Effector memory CD4-positive, alpha-beta T cell (primary cell): ENCODE measurements at regions not wholly inside any gene's neighbourhood (a gene's known extent, or its start where the extent isn't known, plus 50 kb on each side); places are given as distances from the start of the nearest gene placed in this dataset.
"Not testable (repeated sequence)": the region's sequence is repeated elsewhere in the genome, so short reads cannot be mapped to it uniquely, and the experiment has no call there.

Experiments used
- DNase-seq, 3 donors: peaks; one replicate each; pipeline ENCODE4 v3.0.0-alpha.2; 2020
- H3K27ac ChIP-seq: 2 replicates; pipeline ENCODE4 v1.7.0; 2013; ENCODE audit warnings: mild to moderate bottlenecking, low read length, moderate library complexity; ENCODE audit not compliant: insufficient read depth, poor library complexity, severe bottlenecking
- H3K27me3 ChIP-seq: replicated peaks from 2 replicates; pipeline ENCODE4 v1.7.0; 2013; ENCODE audit warnings: mild to moderate bottlenecking, low read length; ENCODE audit not compliant: insufficient read depth, control insufficient read depth, poor library complexity, severe bottlenecking
- H3K36me3 ChIP-seq: 2 replicates; pipeline ENCODE4 v1.7.0; 2013; ENCODE audit warnings: mild to moderate bottlenecking, low read length, moderate library complexity; ENCODE audit not compliant: control insufficient read depth, insufficient read depth
- H3K4me1 ChIP-seq: 2 replicates; pipeline ENCODE4 v1.7.0; 2013; ENCODE audit warnings: low read length, mild to moderate bottlenecking; ENCODE audit not compliant: control insufficient read depth, insufficient read depth, poor library complexity, severe bottlenecking
- H3K4me3 ChIP-seq: 2 replicates; pipeline ENCODE4 v1.7.0; 2013; ENCODE audit warnings: low read length, low read depth, mild to moderate bottlenecking; ENCODE audit not compliant: insufficient read depth, poor library complexity, severe bottlenecking
- H3K9me3 ChIP-seq: 2 replicates; pipeline ENCODE4 v1.7.0; 2013; ENCODE audit warnings: mild to moderate bottlenecking, low read length, moderate library complexity; ENCODE audit not compliant: control insufficient read depth

DNA sequence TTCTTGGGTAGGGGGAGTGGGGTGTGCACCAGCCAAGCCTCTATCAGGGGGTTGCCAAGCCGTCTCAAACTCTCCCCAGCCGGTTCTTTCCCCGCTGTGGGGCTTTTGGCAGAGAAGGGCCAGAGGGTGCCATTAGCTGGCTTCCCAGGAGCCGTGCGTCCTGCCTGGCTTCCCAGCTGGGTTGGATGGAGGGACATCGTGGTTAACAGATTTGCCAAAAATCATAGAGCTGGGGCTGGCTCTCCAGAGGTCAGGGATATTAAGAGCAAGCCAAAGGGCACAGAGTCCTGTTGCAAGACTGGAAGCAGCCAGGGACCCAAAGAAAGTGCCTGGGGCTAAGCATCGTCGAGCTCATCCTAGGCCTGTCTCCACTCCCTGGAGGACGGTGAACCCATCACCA is 104.6 kb upstream of the HES1 start:
- Histone ChIP-seq H3K36me3 (no peaks in the 10 kb centered on the region), H3K27ac (no peak overlapping the region), H3K9me3 (no peaks in the 10 kb centered on the region), H3K4me1 (no peaks in the 10 kb centered on the region), H3K27me3 (no peaks in the 10 kb centered on the region), H3K4me3 (no peak overlapping the region)
- no peak for DNase-seq

DNA sequence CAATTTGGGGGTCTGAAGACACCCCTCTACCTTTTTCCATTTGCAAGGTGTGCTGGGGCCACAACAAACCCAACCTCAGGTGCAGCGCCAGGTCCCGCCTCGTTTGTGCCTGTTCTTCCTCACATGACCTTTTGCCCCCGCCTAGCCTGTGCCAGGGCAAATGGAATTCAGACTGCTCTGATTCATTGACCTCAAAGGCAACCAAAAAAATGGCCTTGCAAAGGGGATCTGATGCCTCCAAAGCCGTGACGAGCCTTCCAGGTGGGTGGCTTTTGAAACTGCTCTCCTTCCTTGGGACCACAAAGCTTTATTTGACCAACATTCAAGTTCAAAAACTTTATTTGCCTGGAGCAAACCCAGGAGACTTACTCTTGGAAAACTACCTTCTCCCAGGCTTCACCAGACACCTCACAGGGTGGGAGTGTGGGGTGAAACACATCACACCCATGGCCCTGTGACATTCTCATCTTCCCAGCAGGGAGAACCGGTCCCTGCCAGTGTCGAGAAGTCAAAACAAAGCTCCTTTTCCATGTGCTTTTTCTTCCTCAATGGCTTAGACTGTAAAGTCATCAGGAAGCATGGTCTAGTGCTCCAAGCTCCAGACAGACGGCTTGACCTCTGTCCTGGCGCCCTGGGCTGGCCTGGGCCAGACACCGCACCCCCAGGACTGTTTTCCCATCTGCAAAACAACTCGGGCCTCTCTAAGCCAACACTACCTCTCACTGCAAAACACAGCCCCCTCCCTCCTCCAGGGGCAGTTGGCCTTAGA is 103.9 kb upstream of the HES1 start:
- no peak for DNase-seq
- H3K27me3 ChIP-seq, result no peaks in the 10 kb centered on the region
- no peaks in the 10 kb centered on the region for H3K4me1 ChIP-seq

DNA sequence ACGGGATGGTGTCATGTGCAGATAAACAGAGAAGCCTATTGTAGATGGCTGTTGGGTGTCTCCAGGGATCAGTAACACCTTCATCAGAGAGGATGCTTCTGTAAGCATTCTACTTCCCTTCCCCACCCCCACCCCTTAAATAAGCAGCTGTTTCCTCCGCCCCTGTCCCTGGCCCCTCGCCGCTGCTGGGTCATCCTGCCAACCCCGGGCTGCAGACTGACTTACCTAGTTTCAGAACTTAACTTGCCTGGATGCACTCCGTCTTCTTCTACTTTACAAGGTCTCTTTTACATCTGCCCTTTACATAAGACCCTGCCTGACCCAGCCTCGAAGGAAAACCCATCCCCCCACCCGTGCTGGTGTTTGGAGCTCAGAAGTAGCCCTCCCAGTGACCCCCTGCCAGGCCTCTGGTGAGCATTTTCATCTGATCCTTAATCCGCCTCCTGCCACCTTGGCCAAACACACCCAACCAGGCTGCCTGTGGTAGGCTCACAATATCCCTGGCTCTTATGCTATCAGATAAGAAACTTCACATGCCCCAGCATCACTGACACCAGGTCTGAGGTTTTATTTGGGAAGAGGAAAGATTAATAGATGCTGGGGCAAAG is 103.0 kb upstream of the HES1 start:
- Histone ChIP-seq H3K4me1 (no peaks in the 10 kb centered on the region), H3K27me3 (no peaks in the 10 kb centered on the region), H3K9me3 (no peaks in the 10 kb centered on the region), H3K4me3 (no peak overlapping the region), H3K27ac (no peak overlapping the region), H3K36me3 (no peaks in the 10 kb centered on the region)
- DNase-seq, result no peak

More for the DNA sequence above, 103.9 kb upstream of the HES1 start:
- Histone ChIP-seq H3K36me3 (no peaks in the 10 kb centered on the region), H3K4me3 (no peak overlapping the region), H3K27ac (no peak overlapping the region), H3K9me3 (no peaks in the 10 kb centered on the region)

DNA sequence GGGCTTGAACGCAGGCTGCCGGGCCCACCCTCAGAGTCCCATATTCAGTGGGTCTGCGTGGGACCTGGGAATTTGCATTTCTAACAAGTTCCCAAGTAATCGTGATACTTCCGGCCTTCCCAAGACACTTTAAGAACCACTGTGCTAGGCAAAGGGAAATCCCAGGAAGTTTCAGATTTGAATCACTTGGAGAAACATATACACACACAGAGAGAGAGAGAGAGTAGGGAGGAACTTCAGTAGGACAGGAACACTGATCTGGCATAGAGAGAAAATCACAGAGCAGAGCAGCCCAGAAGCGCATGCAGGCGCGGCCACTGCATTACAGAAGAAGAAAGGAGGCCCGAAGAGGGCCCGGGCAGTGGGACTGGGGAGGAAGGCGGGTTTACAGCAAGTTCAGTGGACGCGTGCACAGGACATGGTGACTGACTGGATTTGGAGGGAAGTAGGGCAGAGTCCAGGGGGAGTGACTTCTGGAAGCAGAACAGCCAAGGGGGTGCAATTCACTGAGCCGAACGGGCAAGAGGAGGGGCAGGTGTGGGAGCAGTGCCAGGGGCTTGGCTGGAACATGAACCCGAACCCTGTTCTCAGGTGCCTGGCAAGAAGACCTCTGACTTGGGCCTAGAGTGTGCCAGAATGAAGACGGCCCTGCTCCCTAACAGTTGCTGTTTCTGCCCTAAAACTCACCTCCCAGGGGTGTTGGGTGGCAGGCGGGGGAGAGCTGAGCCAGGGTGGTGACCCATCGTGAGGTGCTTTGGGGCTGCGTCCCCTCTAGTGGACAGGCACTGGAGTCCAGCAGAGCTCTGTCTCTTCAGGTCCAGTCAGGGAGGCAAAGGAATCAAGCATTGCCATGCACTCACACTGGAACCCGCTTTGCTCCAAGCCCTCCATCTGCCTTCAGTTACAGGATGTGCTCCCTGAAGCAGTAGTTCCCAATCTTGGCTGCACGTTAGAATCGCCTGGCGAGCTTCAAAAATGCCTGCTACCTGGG is 101.3 kb upstream of the HES1 start:
- Histone ChIP-seq H3K27me3 (no peaks in the 10 kb centered on the region), H3K4me1 (no peaks in the 10 kb centered on the region), H3K36me3 (no peaks in the 10 kb centered on the region), H3K9me3 (no peaks in the 10 kb centered on the region), H3K4me3 (no peak overlapping the region), H3K27ac (no peak overlapping the region)
- no peak for DNase-seq

DNA sequence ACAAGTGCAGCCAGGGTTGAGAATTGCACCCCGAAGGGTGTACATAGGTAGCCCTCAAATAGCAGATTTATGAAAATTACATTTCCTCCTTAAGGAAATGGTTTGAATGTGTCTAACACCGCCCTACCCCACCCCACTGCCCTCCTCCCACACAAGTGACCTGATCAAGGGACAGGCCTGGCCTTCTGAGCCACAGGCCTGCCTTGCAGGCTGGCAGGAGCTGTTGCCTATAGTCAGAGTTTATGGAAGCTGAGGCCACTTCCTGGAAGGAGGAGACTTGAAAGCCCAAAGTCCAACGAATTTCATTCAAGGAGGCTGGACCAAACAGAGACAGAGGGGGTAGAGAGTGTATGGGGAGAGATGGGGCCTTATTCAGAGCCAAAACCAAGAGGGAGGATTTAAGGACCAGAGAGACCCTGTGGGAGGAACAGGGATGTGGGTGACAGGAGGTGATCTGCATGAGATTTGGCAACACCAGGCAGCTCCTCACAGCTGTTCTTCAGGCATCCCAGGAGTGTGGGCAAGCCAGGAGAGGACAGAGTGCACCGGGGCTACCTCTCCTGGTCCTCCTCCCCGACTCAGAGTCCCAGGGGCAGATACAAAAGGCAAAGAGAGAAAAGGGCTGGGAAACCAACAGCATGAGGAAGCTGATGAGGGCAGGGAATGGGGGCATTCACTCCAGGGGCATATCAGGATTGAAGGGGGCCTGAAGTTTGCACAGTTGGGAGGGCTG is 100.4 kb upstream of the HES1 start:
- DNase-seq, result no peak
- H3K4me3 ChIP-seq, result no peak overlapping the region
- no peaks in the 10 kb centered on the region for H3K36me3 ChIP-seq
- no peaks in the 10 kb centered on the region for H3K27me3 ChIP-seq
- no peak overlapping the region for H3K27ac ChIP-seq
- H3K9me3 ChIP-seq, result no peaks in the 10 kb centered on the region
- H3K4me1 ChIP-seq, result no peaks in the 10 kb centered on the region

DNA sequence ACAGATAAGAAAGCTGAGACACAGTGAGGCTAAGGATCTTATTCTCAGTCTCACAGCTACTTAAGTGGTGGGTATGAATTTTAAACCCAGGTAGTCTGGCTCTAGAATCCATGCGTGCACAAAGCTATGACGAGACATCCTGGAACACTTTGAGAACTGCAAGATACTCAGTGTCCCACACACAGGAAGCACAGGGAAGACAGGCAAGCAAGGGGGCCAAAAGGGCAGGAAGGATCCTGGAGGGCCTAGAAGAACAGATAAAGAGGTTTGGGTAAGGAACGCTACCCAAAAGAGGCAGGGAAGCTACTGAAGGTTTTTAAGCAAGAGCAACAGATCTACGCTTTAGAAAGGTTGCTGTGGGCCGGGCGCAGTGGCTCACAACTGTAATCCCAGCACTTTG is 99.1 kb upstream of the HES1 start:
- H3K9me3 ChIP-seq, result no peaks in the 10 kb centered on the region

DNA sequence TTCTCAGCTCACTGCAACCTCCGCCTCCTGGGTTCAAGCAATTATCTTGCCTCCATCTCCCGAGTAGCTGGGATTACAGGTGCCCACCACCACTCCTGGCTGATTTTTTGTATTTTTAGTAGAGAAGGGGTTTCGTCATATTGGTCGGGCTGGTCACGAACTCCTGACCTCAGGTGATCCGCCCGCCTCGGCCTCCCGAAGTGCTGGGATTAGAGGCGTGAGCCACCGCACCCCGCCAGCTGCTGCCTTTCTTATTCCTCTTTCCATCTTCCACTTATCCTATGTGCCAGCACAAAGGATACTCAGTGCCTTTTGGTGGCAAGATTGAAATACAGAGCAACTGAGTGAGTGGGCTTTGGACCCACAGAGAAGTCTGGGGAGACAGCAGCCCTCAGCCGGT is 97.6 kb upstream of the HES1 start:
- not testable (repeated sequence) for H3K27ac ChIP-seq, DNase-seq, H3K4me1 ChIP-seq, H3K4me3 ChIP-seq, H3K27me3 ChIP-seq, H3K36me3 ChIP-seq, H3K9me3 ChIP-seq

More for the DNA sequence above, 99.1 kb upstream of the HES1 start:
- H3K27ac ChIP-seq, result no peak overlapping the region
- no peaks in the 10 kb centered on the region for H3K27me3 ChIP-seq
- no peak overlapping the region for H3K4me3 ChIP-seq
- DNase-seq, result no peak
- H3K4me1 ChIP-seq, result no peaks in the 10 kb centered on the region
- no peaks in the 10 kb centered on the region for H3K36me3 ChIP-seq

DNA sequence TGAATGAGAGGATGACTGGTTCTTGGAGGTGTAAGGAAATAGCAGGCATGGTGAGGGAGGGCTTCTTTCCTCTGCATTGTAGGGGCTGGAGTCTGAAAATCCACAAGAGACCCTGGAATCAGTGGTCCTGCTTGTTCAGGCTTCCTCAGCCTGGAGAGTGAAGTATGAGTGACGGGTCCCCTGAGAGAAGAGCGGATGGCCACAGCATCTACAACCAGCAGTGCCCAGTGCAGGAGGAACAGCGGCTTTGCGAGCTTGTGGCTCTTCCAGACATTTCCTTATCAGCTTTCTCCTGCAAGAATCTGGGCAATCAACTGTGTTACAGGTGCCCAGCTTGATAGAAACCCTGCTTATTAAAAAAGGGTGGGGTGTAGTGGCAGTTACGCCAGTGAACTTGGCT is 97.0 kb upstream of the HES1 start:
- H3K27me3 ChIP-seq, result no peaks in the 10 kb centered on the region
- no peak for DNase-seq
- no peak overlapping the region for H3K4me3 ChIP-seq
- H3K9me3 ChIP-seq, result no peaks in the 10 kb centered on the region
- no peaks in the 10 kb centered on the region for H3K36me3 ChIP-seq
- H3K27ac ChIP-seq, result no peak overlapping the region
- no peaks in the 10 kb centered on the region for H3K4me1 ChIP-seq

DNA sequence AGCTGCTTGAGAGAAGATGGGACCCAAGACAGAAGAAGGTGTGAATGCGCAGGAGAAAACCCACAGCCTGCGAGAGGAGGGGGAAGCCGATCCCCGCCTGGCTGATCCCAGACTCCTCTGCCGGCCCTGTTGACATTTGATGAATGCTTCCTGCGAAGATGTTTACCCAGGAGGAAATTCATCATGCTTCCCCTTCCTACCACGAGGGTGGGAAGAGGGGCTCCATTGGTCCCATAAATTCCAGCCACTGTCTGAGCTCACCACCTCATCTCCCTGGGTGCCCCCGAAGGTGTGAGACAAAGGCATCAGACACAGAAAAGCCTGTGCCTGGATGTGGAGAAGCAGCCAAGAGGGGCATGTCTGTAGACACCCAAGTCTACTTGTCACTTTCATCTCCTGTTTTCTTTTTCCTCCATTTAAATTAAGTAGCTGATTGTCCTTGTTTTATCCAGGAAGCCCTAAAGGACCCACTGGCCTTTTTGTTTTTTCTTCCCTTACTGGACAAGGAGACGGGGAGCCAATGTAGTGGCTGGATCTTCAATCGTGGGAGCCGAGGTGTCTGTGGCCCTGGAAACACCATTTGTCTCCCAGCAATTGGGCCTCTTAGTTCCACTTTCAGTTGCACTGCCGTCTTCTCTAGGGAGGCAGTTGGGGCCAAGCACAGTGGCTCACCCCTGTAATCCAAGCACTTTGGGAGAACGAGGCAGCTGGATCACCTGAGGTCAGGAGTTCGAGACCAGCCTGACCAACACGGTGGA is 95.3 kb upstream of the HES1 start:
- no peaks in the 10 kb centered on the region for H3K4me1 ChIP-seq
- H3K9me3 ChIP-seq, result no peaks in the 10 kb centered on the region
- no peaks in the 10 kb centered on the region for H3K27me3 ChIP-seq
- no peak overlapping the region for H3K27ac ChIP-seq
- no peak for DNase-seq
- H3K4me3 ChIP-seq, result no peak overlapping the region
- H3K36me3 ChIP-seq, result no peaks in the 10 kb centered on the region
